DMS53 (cell line): ENCODE measurements at regions not wholly inside any gene's neighbourhood (a gene's known extent, or its start where the extent isn't known, plus 50 kb on each side); places are given as distances from the start of the nearest gene placed in this dataset.
A peak's percentile ranks its signal among the peaks of the same experiment; 100 is the strongest.

Source experiments
- DNase-seq: peaks from one replicate; lab custom pipeline; 2025; lab: John Stamatoyannopoulos, UW

- no peak for DNase-seq
Observed at GRCh38 chr1:199161766-199162303, 523.0 kb downstream of the PTPRC start.

- DNase-seq = no peak
Observed at GRCh38 chr1:199163267-199163666, 524.4 kb downstream of the PTPRC start.

GRCh38 chr1:199163670-199164069 is 524.8 kb downstream of the PTPRC start:
- DNase-seq = no peak

- no peak for DNase-seq
Observed at GRCh38 chr1:199167460-199167859, 528.6 kb downstream of the PTPRC start.

- DNase-seq = no peak
Observed at GRCh38 chr1:199168888-199169585, 530.2 kb downstream of the PTPRC start.

GRCh38 chr1:199170711-199171110 is 531.9 kb downstream of the PTPRC start:
- no peak for DNase-seq

GRCh38 chr1:199172171-199173124 is 533.6 kb downstream of the PTPRC start:
- no peak for DNase-seq

- no peak for DNase-seq
Observed at GRCh38 chr1:199173356-199173755, 534.5 kb downstream of the PTPRC start.

GRCh38 chr1:199174336-199174735 is 535.5 kb downstream of the PTPRC start:
- DNase-seq = no peak

GRCh38 chr1:199176713-199177112 is 537.9 kb downstream of the PTPRC start:
- no peak for DNase-seq

- no peak for DNase-seq
Observed at GRCh38 chr1:199177241-199177640, 538.4 kb downstream of the PTPRC start.

- no peak for DNase-seq
Observed at GRCh38 chr1:199178646-199179045, 539.8 kb downstream of the PTPRC start.

- no peak for DNase-seq
Observed at GRCh38 chr1:199182186-199182843, 543.5 kb downstream of the PTPRC start.

- DNase-seq = no peak
Observed at GRCh38 chr1:199184180-199184579, 545.3 kb downstream of the PTPRC start.

GRCh38 chr1:199194862-199195261 is 556.0 kb downstream of the PTPRC start:
- no peak for DNase-seq

GRCh38 chr1:199197695-199198094 is 558.9 kb downstream of the PTPRC start:
- no peak for DNase-seq

GRCh38 chr1:199202331-199202730 is 563.5 kb downstream of the PTPRC start:
- peak; percentile 62 for DNase-seq

GRCh38 chr1:199204231-199204630 is 565.4 kb downstream of the PTPRC start:
- no peak for DNase-seq

- no peak for DNase-seq
Observed at GRCh38 chr1:199205740-199206441, 567.1 kb downstream of the PTPRC start.

GRCh38 chr1:199208847-199209246 is 570.0 kb downstream of the PTPRC start:
- DNase-seq = no peak

- DNase-seq = no peak
Observed at GRCh38 chr1:199218065-199218464, 579.2 kb downstream of the PTPRC start.

GRCh38 chr1:199218533-199218932 is 579.7 kb downstream of the PTPRC start:
- no peak for DNase-seq
